H9 (cell line): ENCODE measurements at regions not wholly inside any gene's neighbourhood (a gene's known extent, or its start where the extent isn't known, plus 50 kb on each side); places are given as distances from the start of the nearest gene placed in this dataset.
"Not testable (repeated sequence)": the region's sequence is repeated elsewhere in the genome, so short reads cannot be mapped to it uniquely, and the experiment has no call there.

Source experiments
- DNase-seq: peaks from one replicate; pipeline ENCODE4 v3.0.0-alpha.2; 2017
- H2AFZ ChIP-seq: one replicate; pipeline ENCODE4 v1.6.1; 2013; ENCODE audit warnings: mild to moderate bottlenecking, low read length, control low read depth, moderate library complexity
- H2AK5ac ChIP-seq: 2 replicates; pipeline ENCODE4 v1.6.1; 2013; ENCODE audit warnings: low read length, control low read depth, mixed read lengths; ENCODE audit not compliant: insufficient read length
- H2BK120ac ChIP-seq: one replicate; pipeline ENCODE4 v1.6.1; 2013; ENCODE audit warnings: low read depth, mild to moderate bottlenecking, low read length, control low read depth, inconsistent platforms; ENCODE audit not compliant: poor library complexity, severe bottlenecking
- H2BK12ac ChIP-seq: 2 replicates; pipeline ENCODE4 v1.6.1; 2013; ENCODE audit warnings: low read length, control low read depth, mixed read lengths, low read depth; ENCODE audit not compliant: insufficient read length
- H2BK15ac ChIP-seq: 2 replicates; pipeline ENCODE4 v1.6.1; 2013; ENCODE audit warnings: low read depth, low read length, control low read depth
- H2BK20ac ChIP-seq: one replicate; pipeline ENCODE4 v1.6.1; 2013; ENCODE audit warnings: low read depth, mild to moderate bottlenecking, low read length, control low read depth, inconsistent platforms; ENCODE audit not compliant: poor library complexity, severe bottlenecking
- H2BK5ac ChIP-seq: 2 replicates; pipeline ENCODE4 v1.6.1; 2013; ENCODE audit warnings: low read length, control low read depth, mixed read lengths; ENCODE audit not compliant: insufficient read length
- H3K14ac ChIP-seq: 2 replicates; pipeline ENCODE4 v1.6.1; 2013; ENCODE audit warnings: low read length, control low read depth; ENCODE audit not compliant: insufficient read depth
- H3K18ac ChIP-seq: 2 replicates; pipeline ENCODE4 v1.6.1; 2013; ENCODE audit warnings: low read depth, mild to moderate bottlenecking, mixed read lengths, low read length, control low read depth; ENCODE audit not compliant: insufficient read length
- H3K23ac ChIP-seq: 2 replicates; pipeline ENCODE4 v1.6.1; 2013; ENCODE audit warnings: low read length, control low read depth, mixed read lengths, low read depth; ENCODE audit not compliant: insufficient read length
- H3K23me2 ChIP-seq: 2 replicates; pipeline ENCODE4 v1.6.1; 2013; ENCODE audit warnings: low read depth, mild to moderate bottlenecking, mixed read lengths, low read length, control low read depth; ENCODE audit not compliant: insufficient read length, poor library complexity, severe bottlenecking
- H3K27ac ChIP-seq: 2 replicates; pipeline ENCODE4 v1.5.1; 2013; ENCODE audit warnings: low read length, control low read depth, mixed read lengths, low read depth; ENCODE audit not compliant: insufficient read length
- H3K27me3 ChIP-seq: 2 replicates; pipeline ENCODE4 v1.6.1; 2013; ENCODE audit warnings: low read length, control low read depth, inconsistent platforms; ENCODE audit not compliant: insufficient read depth
- H3K4ac ChIP-seq: 2 replicates; pipeline ENCODE4 v1.6.1; 2013; ENCODE audit warnings: low read depth, mild to moderate bottlenecking, control low read depth, inconsistent platforms, low read length, moderate library complexity
- H3K4me1 ChIP-seq: 2 replicates; pipeline ENCODE4 v1.6.1; 2013; ENCODE audit warnings: low read length, control low read depth, inconsistent platforms; ENCODE audit not compliant: insufficient read depth
- H3K4me2 ChIP-seq: 2 replicates; pipeline ENCODE4 v1.6.1; 2013; ENCODE audit warnings: low read length, control low read depth, mixed read lengths; ENCODE audit not compliant: insufficient read length, insufficient read depth
- H3K56ac ChIP-seq: 2 replicates; pipeline ENCODE4 v1.6.1; 2013; ENCODE audit warnings: low read depth, mild to moderate bottlenecking, mixed read lengths, low read length, control low read depth; ENCODE audit not compliant: insufficient read length
- H3K79me1 ChIP-seq: 2 replicates; pipeline ENCODE4 v1.6.1; 2013; ENCODE audit warnings: low read depth, mild to moderate bottlenecking, moderate library complexity, low read length, control low read depth, inconsistent platforms; ENCODE audit not compliant: insufficient read depth, poor library complexity, severe bottlenecking
- H3K79me2 ChIP-seq: 2 replicates; pipeline ENCODE4 v1.6.1; 2013; ENCODE audit warnings: low read length, control low read depth, inconsistent platforms; ENCODE audit not compliant: insufficient read depth
- H3K9ac ChIP-seq: 2 replicates; pipeline ENCODE4 v1.6.1; 2013; ENCODE audit warnings: low read length, control low read depth, mixed read lengths; ENCODE audit not compliant: insufficient read length; ENCODE audit errors: extremely low read depth
- H3K9me3 ChIP-seq: one replicate; pipeline ENCODE4 v1.6.1; 2013; ENCODE audit warnings: low read depth, low read length, inconsistent platforms; ENCODE audit not compliant: control insufficient read depth
- H3T11ph ChIP-seq: one replicate; pipeline ENCODE4 v1.6.1; 2013; ENCODE audit warnings: mild to moderate bottlenecking, low read length, control low read depth, inconsistent platforms
- H4K20me1 ChIP-seq: one replicate; pipeline ENCODE4 v1.6.1; 2013; ENCODE audit not compliant: control insufficient read depth, insufficient read length, insufficient read depth
- H4K5ac ChIP-seq: 2 replicates; pipeline ENCODE4 v1.6.1; 2013; ENCODE audit warnings: low read depth, mild to moderate bottlenecking, mixed read lengths, low read length, control low read depth; ENCODE audit not compliant: insufficient read length
- H4K8ac ChIP-seq: replicated peaks from 2 replicates; pipeline ENCODE4 v1.6.1; 2013; ENCODE audit warnings: low read length, control low read depth, mixed read lengths, low read depth; ENCODE audit not compliant: insufficient read length
- H4K91ac ChIP-seq: 2 replicates; pipeline ENCODE4 v1.6.1; 2013; ENCODE audit warnings: low read depth, mild to moderate bottlenecking, moderate library complexity, mixed read lengths, low read length, control low read depth; ENCODE audit not compliant: insufficient read length
- H3K27ac Mint-ChIP-seq, 3 experiments: 2 replicates in 2 of 3; 3 replicates in 1 of 3; pipeline ENCODE4 v1.8.0; 2020 to 2021; ENCODE audit warnings: mixed read lengths in 3 of 3, mild to moderate bottlenecking in 1 of 3, moderate library complexity in 1 of 3
- H3K27me3 Mint-ChIP-seq: 2 replicates; pipeline ENCODE4 v1.8.0; 2021; ENCODE audit warnings: low read depth, mild to moderate bottlenecking, moderate library complexity, mixed read lengths
- H3K36me3 Mint-ChIP-seq, 3 experiments: 2 replicates in 2 of 3; 3 replicates in 1 of 3; pipeline ENCODE4 v1.8.0; 2020 to 2021; ENCODE audit warnings: low read depth in 3 of 3, mixed read lengths in 3 of 3; ENCODE audit not compliant: insufficient read depth in 1 of 3
- H3K4me1 Mint-ChIP-seq, 2 experiments: 2 replicates each; pipeline ENCODE4 v1.8.0; 2020; ENCODE audit warnings: mixed read lengths in 2 of 2
- H3K4me3 Mint-ChIP-seq, 2 experiments: 2 replicates in 1 of 2; 3 replicates in 1 of 2; pipeline ENCODE4 v1.8.0; 2020 to 2021; ENCODE audit warnings: mild to moderate bottlenecking in 2 of 2, mixed read lengths in 2 of 2, moderate library complexity in 1 of 2
- H3K9me3 Mint-ChIP-seq, 2 experiments: 2 replicates in 1 of 2; 3 replicates in 1 of 2; pipeline ENCODE4 v1.8.0; 2020; ENCODE audit warnings: mild to moderate bottlenecking in 2 of 2, mixed read lengths in 2 of 2, moderate library complexity in 1 of 2
- WGBS: extraction: QIAGEN DNeasy Blood & Tissue Kit; methylation state at CpG from one replicate; pipeline ENCODE4 v1.1.7; 2013; ENCODE audit warnings: missing lambda C conversion rate, low lambda C conversion rate, mixed read lengths; ENCODE audit not compliant: insufficient read length; ENCODE audit errors: extremely low coverage; 5-methylcytosine and 5-hydroxymethylcytosine counted together
- TF ChIP-seq, protein P1 (sequence below): fragments of 200-600 bp; sonication (generic); conservative IDR thresholded peaks from 3 replicates; pipeline ENCODE4 v1.8.0; 2021; ENCODE audit warnings: antibody characterized with exemption, mild to moderate bottlenecking

DNA sequence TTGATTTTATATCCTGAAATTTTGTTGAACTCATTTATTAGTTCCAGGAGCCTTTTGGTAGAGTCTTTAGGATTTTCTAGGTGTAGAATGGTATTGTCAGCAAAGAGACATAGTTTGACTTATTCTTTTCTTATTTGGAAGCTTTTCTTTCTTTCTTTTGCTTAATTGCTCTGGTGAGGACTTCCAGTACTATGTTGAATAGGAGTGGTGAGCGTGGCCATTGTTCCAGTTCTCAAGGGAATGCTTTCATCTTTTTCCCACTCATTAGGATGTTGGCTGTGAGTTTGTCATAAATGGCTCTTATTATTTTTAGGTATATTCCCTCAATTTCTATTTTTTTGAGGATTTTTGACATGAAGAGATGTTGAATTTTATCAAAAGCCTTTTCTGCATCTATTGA is 182.2 kb upstream of the SPRY2 start:
- H2BK12ac ChIP-seq: no peak overlapping the region
- H3K27ac ChIP-seq: no peak overlapping the region
- H2AK5ac ChIP-seq: no peak overlapping the region
- no peak overlapping the region for H2BK15ac ChIP-seq
- no peak overlapping the region for H2AFZ ChIP-seq
- no peaks in the 10 kb centered on the region for H3K4me1 ChIP-seq
- H3K56ac ChIP-seq: no peak overlapping the region
- Mint-ChIP-seq H3K9me3 (peaks cover 3 to 7% of the 10 kb centered on the region in 2 experiments; a peak in 3 of 5 replicates), H3K4me1 (peaks cover 4 to 8% of the 10 kb centered on the region in 2 experiments; a peak in 3 of 4 replicates), H3K27me3 (no peaks in the 10 kb centered on the region), H3K4me3 (no peak overlapping the region), H3K27ac (no peak overlapping the region), H3K36me3 (peaks cover 0 to 3% (median 0%) of the 10 kb centered on the region in 3 experiments; a peak in 2 of 7 replicates)
- H2BK20ac ChIP-seq: no peak overlapping the region
- no peak overlapping the region for H4K5ac ChIP-seq
- no peak overlapping the region for H2BK5ac ChIP-seq
- H3K23ac ChIP-seq: no peak overlapping the region
- no peaks in the 10 kb centered on the region for H3K79me1 ChIP-seq
- TF ChIP-seq, protein P1, sequence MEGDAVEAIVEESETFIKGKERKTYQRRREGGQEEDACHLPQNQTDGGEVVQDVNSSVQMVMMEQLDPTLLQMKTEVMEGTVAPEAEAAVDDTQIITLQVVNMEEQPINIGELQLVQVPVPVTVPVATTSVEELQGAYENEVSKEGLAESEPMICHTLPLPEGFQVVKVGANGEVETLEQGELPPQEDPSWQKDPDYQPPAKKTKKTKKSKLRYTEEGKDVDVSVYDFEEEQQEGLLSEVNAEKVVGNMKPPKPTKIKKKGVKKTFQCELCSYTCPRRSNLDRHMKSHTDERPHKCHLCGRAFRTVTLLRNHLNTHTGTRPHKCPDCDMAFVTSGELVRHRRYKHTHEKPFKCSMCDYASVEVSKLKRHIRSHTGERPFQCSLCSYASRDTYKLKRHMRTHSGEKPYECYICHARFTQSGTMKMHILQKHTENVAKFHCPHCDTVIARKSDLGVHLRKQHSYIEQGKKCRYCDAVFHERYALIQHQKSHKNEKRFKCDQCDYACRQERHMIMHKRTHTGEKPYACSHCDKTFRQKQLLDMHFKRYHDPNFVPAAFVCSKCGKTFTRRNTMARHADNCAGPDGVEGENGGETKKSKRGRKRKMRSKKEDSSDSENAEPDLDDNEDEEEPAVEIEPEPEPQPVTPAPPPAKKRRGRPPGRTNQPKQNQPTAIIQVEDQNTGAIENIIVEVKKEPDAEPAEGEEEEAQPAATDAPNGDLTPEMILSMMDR: no peak
- no peak overlapping the region for H3K14ac ChIP-seq
- H3K23me2 ChIP-seq: no peaks in the 10 kb centered on the region
- H3K79me2 ChIP-seq: no peaks in the 10 kb centered on the region
- H3T11ph ChIP-seq: no peak overlapping the region
- H4K91ac ChIP-seq: no peak overlapping the region
- no peak overlapping the region for H3K4ac ChIP-seq
- H3K4me2 ChIP-seq: no peak overlapping the region
- no peak for DNase-seq
- H3K9ac ChIP-seq: no peak overlapping the region
- no peaks in the 10 kb centered on the region for H3K27me3 ChIP-seq
- no peaks in the 10 kb centered on the region for H3K9me3 ChIP-seq
- no peak overlapping the region for H3K18ac ChIP-seq
- WGBS: no CpG with 5 or more reads among the region's 1 CpG
- H2BK120ac ChIP-seq: no peak overlapping the region
- H4K20me1 ChIP-seq: no peaks in the 10 kb centered on the region
- H4K8ac ChIP-seq: no peak overlapping the region

DNA sequence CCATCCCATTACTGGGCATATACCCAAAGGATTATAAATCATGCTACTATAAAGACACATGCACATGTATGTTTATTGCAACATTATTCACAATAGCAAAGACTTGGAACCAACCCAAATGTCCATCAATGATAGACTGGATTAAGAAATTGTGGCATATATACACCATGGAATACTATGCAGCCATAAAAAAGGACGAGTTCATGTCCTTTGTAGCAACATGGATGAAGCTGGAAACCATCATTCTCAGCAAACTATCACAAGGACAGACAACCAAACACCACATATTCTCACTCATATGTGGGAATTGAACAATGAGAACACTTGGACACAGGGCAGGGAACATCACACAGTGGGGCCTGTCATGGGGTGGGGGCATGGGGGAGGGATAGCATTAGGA is 181.5 kb upstream of the SPRY2 start:
- H2AFZ ChIP-seq, H3K4me1 Mint-ChIP-seq, H3K27ac Mint-ChIP-seq, H3K23ac ChIP-seq, H3K9me3 ChIP-seq, H3K9ac ChIP-seq, H2BK5ac ChIP-seq, DNase-seq, H2BK120ac ChIP-seq, H3K14ac ChIP-seq, H3K18ac ChIP-seq, H3K4ac ChIP-seq, H4K91ac ChIP-seq, H3K27me3 ChIP-seq, H2BK12ac ChIP-seq, H3K79me2 ChIP-seq, H3K56ac ChIP-seq, H2BK15ac ChIP-seq, H3K27me3 Mint-ChIP-seq, H2AK5ac ChIP-seq, H3K4me3 Mint-ChIP-seq, H3K23me2 ChIP-seq, H4K5ac ChIP-seq, H3T11ph ChIP-seq, H3K4me2 ChIP-seq, H2BK20ac ChIP-seq, H3K4me1 ChIP-seq, H4K8ac ChIP-seq, H3K36me3 Mint-ChIP-seq, H4K20me1 ChIP-seq, H3K79me1 ChIP-seq, H3K27ac ChIP-seq: not testable (repeated sequence)
- peaks cover 6 to 11% of the 10 kb centered on the region in 2 experiments; a peak in 4 of 5 replicates for H3K9me3 Mint-ChIP-seq
- WGBS: no CpG with 5 or more reads among the region's 1 CpG
